NCI-H510A (cell line): ENCODE measurements at regions not wholly inside any gene's neighbourhood (a gene's known extent, or its start where the extent isn't known, plus 50 kb on each side); places are given as distances from the start of the nearest gene placed in this dataset.
"Not testable (repeated sequence)": the region's sequence is repeated elsewhere in the genome, so short reads cannot be mapped to it uniquely, and the experiment has no call there.

ENCODE experiments used
- DNase-seq: peaks from one replicate; lab custom pipeline; 2025; lab: John Stamatoyannopoulos, UW

DNA sequence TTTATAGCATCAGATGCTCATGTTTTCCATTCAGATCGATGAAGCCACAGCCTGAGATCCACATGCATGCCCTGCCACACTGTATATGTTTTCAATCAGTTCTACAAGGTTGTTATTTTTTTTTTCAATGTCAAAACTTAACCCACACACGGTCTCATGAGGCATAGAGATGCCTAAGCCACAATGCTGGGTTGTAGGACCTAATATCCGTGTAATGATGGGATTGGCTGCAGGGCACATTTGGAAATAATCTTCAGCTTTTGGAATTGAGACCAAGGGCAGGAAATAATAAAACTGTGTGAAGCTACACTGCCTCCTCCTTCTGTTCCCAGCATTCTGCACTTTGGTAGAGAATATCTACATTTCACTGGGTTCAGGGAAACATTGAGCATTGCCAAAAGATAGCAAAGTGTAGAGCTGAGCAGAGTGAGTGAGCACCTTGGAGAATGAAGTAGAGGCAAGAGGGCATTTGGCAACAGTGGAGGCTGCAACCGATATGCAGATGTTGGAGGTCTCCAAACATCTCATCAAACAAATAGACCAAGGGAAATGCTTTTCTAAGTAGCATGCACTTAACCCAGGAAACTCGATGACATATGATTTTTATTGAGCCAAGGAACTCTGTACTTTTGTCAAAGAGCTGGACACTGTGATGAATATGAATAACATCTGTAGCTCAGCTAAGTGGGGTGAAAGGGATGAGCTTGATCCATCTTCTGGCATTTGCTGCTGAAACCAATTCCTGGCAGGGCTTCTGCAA lies 176.7 kb downstream of the LYPLAL1 start:
- DNase-seq: no peak

DNA sequence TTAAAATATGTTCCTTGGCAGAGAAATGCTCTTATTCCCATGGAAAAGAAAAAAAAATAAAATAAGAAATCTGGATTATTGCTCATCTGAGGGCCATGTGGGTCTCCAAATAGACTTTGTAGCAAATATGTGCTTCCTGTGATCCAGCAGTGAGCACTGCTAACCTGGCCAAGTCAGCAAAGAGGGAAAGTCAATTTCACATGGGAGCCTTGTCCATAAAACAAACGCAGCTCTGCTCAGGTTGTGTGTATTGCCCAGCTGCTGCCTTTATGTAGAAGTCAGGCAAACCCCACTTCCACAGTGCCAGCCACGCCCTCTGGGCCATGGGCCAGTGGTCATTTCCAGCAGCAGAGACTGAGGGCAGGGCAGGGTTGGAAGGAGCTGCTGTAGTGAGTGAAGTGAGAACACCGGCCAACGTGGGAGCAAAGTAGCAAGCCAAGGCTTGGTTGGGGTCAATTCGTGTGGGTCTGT lies 174.3 kb downstream of the LYPLAL1 start:
- no peak for DNase-seq

DNA sequence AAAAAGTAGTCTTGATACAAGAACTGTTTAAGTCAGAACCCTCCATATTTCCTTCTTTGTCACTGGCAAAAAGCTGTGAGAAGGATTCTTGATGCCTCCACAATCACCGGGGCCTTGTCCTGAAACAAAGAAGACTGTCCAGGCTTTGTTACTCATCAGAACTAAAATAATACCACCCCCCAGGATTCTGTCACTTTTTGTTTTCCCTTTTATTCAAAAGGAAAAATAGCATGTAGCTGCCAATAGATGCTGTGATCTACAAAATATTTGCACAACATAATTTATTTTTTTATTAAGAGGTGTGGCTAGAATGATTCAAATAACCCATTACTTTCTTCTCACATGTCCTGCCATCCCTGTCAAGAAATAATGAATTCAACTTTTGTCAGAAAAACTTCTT lies 173.7 kb downstream of the LYPLAL1 start:
- no peak for DNase-seq

DNA sequence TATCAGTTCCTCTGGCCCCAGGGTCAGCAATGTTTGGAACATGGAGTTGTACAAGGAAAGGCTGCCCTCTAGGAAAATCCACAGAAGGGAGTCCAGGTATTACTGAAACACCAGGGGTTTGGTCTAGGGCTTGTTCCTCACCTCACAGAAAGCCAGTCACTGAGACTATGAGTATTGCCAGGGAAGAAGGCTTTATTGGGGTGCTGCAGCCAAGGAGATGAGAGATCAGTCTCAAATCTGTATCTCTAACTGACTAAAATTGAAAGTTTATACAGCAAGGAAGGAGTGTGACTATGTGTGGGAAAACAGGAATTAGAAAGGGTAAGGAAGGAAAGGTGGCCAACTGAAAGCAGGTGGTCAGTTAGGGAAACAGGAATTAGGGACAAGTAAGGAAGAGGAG lies 172.3 kb downstream of the LYPLAL1 start:
- no peak for DNase-seq

DNA sequence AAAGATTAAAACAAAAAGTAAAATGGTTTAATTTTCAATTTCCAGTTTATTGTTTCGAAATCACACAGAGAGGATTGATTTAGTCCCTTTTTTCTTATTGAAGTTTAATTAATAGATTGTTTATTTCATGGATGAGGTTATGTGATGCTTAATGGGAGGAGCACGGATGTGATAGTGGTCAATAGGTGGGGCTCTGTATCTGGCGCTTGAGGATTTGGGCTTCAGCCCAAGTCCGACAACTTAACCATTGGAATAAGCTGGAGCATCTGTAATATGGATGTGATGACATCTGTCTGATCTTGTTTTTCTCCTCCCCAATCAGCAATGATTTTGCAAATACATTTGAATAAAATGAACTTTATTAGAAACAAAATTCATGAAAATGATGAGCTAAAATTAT lies 169.2 kb downstream of the LYPLAL1 start:
- no peak for DNase-seq

DNA sequence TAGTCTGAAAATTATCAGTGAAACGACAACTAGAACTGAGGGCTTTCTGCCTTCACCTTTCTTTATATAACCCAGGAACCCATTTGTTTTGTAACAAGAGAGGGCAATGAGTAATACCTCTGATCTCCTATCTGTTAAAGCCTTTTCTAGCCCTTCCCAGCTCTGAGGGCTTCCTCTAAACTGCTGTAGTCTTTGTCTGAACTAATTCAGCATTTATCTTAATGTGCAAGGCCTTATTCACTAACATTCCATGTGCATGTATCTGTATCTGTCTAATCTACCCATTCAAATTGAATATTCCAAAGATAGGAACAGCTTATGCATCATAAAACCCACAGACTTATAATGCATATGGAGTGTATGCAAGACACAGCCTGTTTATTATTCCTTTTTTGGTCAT lies 167.1 kb downstream of the LYPLAL1 start:
- no peak for DNase-seq

DNA sequence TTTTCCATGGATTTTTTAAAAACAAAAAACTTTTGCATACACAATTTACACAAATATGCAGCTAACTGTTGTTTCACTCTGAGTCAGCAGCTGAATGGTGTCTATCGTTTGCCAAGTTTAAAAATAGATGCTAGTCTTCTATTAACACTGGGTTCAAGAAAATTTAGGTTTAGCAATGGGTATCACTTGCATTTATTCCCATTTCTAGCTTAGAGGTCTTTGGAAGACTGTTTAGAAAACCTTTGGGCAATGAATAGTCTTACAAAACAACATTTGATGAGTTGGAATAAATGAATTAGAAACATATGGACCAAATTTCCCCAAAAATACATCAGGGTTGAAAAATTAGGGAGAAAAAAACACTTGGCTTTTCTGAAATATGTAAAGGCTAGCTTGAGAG lies 165.8 kb downstream of the LYPLAL1 start:
- no peak for DNase-seq

DNA sequence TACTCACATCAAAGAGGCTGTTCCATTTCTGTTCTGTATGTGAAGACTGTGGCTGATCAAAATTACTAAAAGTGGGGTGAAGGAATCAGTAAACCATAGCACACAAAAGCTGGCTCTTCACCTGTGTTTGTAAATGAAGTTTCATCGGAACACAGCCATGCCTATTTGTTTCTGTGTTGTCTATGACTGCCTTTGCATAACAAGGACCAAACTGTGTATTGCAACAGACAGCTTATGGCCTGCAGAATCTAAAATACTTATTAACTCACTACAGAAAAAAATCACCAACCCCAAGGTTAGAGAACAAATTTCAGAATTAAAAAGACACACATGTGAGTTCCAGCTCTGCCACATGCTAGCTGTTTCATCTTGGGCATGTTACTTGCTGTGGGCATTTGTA lies 163.9 kb downstream of the LYPLAL1 start:
- DNase-seq: no peak

DNA sequence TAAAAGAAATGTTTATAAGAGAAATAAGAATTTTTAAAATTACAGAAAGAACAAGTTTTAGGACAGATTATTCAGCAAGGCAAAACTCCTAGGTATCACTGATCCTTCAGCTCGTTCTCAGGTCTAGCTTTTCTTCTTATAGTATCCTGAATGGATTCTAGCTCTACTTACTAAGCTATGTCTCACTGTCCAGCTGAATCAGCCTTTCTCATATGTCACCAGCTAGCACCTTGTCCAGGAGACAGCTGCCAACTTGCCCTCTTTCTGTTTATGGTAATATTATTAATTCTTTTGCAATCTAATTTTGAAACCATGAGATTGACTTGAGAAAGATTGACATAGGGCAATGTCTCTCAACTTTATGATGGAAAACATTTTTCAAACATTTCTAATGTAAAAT lies 159.9 kb downstream of the LYPLAL1 start:
- no peak for DNase-seq

DNA sequence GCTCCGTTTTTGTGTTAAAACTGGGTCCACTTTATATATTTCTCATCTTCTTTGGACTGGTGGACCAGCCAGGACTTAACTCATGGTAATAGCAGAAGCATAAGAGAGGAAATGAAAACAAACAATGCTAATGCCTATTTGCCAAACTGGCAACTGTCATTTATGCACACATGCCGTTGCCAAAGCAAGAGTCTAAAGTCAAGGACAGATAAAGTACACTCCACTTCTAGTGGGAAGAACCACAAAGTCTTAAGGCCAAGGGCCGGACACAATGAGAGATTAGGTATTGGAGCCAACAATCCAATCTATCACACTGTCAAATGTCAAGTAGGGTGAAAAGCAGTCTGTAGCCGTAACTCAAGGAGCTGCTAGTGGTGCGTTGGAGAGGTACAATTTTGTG lies 157.7 kb downstream of the LYPLAL1 start:
- no peak for DNase-seq

DNA sequence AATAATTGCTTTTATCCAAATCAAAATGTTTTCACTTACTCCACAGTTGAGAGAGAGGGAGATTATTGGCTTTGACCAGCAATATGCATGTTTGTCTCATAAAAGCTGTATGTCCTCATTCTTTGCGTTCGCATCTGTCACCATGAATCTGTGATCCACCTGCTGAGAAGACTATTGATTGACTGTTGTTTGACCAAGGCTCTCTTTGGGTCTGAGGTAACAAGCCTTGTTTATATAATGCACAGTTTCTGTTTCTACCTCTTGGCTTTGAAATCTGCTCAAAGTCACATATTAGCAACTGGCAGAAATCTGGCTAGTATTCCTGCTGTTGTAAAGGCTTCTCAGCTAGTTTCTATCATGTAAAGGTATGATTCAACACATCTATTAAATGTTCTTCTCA lies 157.0 kb downstream of the LYPLAL1 start:
- no peak for DNase-seq

DNA sequence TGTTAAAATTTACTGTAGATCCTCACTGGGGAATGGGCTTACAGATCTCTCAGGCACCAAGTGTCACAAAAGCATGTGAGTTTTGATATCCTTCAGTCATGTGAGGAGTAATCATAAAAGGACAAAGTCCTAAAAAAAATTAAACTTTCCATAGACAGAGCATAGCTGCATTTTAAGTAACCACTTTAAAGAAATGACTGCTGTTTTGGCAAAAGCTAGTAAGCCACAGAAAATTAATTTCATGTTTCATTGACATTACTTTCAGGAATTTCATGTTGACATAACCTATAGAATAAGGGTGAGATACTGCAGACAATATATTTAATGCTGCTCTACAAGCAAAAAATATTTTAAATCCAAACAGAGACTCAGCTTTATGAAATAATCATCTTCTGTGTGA lies 156.3 kb downstream of the LYPLAL1 start:
- DNase-seq: no peak

DNA sequence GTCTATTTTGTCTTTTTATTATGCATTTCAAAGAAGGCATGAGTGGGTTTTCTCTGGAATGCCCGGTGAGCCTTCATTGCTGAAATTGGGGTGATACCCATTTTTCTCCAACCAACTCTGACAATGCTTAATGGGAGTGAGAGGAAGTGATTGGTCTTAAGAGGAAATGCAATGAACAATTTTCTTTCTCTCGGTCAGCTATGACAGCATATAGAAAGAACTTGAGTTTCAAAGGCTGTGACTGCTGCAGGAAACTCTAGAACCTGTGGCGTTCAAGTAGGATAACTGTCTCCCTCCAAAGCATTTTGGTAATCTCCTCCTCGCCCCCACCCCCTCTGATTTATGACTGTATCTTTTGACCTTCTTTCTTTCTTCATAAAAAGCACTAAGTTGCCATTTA lies 155.9 kb downstream of the LYPLAL1 start:
- no peak for DNase-seq

DNA sequence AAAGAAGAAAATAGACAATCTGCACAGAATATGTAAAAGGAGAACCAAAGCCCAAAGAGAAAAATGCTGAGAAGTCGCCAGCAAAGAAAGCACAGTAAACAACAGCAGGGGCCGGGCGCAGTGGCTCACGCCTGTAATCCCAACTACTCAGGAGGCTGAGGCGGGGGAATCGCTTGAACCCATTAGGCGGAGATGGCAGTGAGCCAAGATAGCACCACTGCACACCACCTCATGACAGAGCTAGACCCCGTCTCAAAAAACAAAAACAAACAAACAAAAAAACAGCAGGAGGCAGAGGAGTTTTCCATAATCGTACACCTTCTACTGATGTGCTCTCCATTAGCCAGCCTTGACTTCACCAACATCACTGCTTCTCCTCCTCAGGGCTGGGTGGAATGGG lies 153.2 kb downstream of the LYPLAL1 start:
- no peak for DNase-seq

DNA sequence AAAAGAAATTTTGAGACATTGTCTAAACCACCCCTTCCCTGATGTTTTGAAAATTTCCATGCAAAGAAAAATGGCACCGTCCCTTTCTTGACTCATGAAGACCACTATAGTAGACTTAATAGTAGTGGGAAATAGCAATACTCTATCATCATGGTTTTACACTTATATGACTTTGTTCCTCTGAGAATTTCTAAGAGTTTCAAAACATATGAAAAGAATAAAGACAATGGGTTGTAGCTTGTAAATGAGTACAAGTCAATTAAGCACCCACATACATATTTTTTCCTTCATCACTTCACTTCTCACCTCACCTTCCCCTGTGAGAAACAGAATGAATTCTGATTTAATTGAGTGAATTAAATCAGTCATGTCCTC lies 151.7 kb downstream of the LYPLAL1 start:
- no peak for DNase-seq

DNA sequence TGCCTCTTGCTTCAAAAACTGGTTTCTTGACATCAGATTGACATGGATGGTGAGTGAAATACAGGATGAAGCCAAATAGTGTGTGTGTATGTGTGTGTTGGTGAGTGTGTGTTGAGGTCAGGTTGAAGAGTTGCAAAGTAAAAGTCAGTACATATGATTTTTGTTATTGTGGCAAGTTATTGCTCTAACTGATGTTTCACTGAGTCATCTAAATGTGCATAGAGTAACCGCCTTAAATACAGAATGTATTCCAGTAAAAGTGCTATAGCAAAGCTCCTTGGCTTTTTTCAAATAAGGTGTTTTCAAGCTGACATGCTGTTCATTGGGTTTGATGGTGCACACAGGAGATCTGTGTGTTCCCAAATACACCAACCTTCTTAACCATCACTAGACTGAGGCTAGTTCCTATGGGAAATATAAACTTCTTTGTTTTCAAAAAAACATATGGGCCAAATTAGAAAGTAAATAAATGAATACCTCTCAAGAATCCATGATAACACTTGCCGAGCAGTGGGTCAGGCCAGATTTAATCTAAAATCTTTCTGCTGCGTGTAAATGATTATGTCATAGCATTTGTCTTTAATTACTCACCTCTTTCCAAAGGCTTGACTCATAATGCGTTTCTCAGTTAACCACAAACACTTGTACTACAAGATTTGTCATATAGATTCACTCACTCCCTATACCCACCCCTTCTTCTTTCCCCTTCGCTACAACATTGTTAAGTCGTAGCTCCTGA lies 151.1 kb downstream of the LYPLAL1 start:
- no peak for DNase-seq

DNA sequence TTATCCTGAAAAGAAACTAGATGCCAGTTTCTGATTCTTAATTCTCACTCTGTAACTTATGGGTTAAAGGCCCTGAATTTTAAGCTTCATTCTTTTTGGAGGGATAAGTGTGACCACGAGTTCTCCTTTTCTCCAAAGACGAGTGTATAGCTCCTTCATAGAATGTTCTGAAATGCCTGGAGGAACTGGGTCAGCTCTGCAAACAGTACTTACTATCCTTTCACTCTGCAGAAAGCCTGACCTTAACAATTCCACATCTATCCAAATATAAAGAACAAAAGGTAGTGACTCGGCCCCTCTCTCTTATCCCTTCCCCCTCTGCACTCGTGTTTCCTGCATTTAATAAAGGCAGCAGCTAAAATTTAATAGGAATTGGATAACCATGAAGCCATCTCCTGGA lies 150.5 kb downstream of the LYPLAL1 start:
- no peak for DNase-seq

DNA sequence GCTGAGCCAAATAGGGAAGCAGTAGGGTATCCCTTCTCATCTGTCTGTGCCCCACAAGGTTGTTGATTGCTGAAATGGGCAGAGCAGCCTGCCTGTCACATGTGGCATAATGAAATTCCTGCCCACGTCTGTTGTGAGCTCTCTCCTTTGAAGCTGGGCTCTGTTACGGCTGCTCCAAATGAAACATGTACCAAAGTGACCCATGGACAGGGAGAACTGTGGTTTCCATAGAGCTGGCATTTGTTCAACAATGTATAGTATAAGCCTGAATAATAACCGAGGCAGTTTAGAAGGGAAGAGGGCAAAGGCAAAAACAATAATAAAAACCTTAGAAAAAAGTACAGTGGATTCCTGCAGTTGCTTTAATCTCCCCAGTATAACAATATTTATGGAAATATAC lies 149.7 kb downstream of the LYPLAL1 start:
- DNase-seq: no peak

DNA sequence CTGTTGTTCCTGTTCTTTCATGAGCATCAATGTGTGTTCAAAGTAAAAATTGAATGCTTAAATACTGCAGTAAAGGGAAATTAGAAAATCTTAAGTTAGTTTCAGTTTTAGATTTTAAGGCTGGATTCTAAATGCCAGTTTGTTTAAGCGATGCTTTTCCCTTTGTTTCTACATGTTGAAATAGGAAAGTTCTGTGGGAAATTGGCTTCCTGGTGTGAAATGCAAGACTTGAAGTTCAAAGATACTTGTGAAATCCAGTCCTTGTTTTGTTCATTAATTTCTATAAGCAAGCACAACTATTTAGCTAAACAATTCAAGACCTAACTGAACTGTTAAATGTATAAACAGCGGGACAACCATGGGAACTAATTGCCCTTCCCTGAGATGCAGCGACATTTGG lies 149.1 kb downstream of the LYPLAL1 start:
- no peak for DNase-seq

DNA sequence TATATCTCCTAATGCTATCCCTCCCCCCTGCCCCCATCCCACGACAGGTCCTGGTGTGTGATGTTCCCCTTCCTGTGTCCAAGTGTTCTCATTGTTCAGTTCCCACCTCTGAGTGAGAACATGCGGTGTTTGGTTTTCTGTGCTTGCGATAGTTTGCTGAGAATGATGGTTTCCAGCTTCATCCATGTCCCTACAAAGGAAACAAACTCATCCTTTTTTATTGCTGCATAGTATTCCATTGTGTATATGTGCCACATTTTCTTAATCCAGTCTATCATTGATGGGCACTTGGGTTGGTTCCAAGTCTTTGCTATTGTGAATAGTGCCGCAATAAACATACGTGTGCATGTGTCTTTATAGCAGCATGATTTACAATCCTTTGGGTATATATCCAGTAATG lies 146.9 kb downstream of the LYPLAL1 start:
- DNase-seq: not testable (repeated sequence)

DNA sequence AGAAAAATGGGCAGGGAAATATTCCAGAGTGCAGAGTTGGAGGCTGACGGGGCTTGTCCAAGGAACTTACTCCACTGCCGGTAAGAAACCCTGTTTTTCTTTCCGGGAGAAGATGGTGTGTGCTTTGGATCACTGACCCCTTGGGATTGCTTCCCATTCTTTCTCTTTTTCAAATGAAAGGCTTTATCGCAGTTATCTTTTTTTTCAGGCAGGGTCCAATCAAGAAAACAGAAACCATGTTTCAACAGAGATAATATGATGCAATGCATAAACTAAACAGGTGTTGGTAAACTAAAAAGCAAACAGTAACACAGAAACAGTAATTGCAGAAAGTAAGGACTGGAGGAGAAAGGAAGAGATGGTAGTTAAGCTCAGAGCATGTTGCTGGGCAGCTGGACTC lies 145.1 kb downstream of the LYPLAL1 start:
- DNase-seq: no peak

DNA sequence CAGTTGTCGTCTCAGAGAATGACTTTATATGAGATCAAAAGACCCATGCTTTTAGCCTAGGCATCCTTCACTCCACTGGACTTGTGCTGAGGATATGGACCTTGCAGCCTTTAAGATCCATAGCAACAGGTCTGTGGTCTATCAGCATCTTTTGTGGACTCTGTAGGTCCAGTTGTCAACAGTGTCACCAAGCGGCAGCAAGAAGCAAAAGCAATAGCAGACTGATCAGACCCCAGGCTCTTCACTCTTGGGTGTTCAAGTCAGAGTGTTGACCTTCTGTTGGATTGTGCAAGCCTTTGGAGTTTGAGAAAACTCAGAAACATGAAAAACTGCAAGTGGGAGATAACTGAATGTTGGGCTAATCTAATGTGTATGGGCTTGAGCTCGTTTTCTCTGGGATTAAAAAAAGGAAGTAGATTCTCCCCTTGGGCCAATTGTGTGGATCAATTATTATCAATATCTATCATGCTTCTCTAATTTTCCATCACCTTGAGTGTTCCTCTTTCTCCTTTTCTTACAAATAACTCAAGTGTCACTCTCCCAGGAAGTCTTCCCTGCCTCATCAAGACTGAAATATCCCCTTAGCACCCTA lies 144.2 kb downstream of the LYPLAL1 start:
- DNase-seq: no peak

DNA sequence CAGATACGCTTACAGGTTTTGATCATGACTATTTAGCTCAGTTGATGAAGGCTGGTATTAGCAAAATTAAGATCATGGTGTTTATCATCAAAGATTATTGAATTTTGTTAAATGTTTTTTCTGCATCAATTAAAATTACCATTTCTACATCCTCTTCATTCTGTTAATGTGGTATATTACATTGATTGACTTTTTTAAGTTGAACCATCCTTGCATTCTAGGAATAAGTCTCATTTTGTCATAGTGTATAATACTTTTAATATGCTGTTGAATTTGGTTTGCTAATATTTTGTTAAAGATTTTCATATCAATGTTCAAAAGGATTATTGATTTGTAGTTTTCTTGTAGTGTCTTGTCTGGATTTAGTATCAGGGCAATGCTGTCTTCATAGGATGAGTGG lies 142.4 kb downstream of the LYPLAL1 start:
- no peak for DNase-seq
